PC-3 (cell line): ENCODE measurements at regions not wholly inside any gene's neighbourhood (a gene's known extent, or its start where the extent isn't known, plus 50 kb on each side); places are given as distances from the start of the nearest gene placed in this dataset.

Experiments used
- EZH2phosphoT487 ChIP-seq: fragments of 300-600 bp; sonication (generic); IDR thresholded peaks from 2 replicates; pipeline ENCODE4 v1.6.1; 2018; ENCODE audit warnings: mild to moderate bottlenecking, antibody characterized with exemption, low read length, borderline replicate concordance
- TF ChIP-seq, protein P1 (sequence below): fragments of 300-600 bp; sonication (generic); conservative IDR thresholded peaks from 2 replicates; pipeline ENCODE4 v1.5.1; 2017; ENCODE audit warnings: antibody characterized with exemption, low read depth, mild to moderate bottlenecking, low read length

DNA sequence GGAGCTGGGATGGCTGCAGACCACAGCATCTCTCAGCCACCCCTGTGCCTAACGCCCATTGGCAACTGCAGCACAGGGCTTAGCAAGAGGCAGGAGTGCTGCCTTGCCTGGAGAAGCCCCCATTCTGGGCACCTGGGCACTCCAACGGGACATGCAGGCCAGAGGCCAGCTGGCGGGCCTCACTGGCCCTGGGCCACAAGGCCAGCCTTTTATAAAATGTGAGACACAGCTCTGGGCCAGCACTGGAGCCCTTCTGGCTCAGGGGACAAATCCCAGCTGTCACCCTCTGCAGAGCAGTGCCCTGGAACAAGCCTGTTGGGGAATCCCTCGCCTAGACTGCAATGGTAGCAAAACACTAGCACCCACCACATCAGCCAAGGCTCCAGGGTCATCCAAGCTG lies 171.8 kb downstream of the WSCD1 start:
- TF ChIP-seq, protein P1, sequence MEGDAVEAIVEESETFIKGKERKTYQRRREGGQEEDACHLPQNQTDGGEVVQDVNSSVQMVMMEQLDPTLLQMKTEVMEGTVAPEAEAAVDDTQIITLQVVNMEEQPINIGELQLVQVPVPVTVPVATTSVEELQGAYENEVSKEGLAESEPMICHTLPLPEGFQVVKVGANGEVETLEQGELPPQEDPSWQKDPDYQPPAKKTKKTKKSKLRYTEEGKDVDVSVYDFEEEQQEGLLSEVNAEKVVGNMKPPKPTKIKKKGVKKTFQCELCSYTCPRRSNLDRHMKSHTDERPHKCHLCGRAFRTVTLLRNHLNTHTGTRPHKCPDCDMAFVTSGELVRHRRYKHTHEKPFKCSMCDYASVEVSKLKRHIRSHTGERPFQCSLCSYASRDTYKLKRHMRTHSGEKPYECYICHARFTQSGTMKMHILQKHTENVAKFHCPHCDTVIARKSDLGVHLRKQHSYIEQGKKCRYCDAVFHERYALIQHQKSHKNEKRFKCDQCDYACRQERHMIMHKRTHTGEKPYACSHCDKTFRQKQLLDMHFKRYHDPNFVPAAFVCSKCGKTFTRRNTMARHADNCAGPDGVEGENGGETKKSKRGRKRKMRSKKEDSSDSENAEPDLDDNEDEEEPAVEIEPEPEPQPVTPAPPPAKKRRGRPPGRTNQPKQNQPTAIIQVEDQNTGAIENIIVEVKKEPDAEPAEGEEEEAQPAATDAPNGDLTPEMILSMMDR = no peak
- no peak for TF ChIP-seq EZH2phosphoT487
